Esophagus muscularis mucosa (tissue), 3 donors: ENCODE measurements at regions not wholly inside any gene's neighbourhood (a gene's known extent, or its start where the extent isn't known, plus 50 kb on each side); places are given as distances from the start of the nearest gene placed in this dataset.

ENCODE experiments used
- CTCF ChIP-seq, 3 experiments: fragments of 200-600 bp in 2 of 3; fragments of 450-650 bp in 1 of 3; sonication (generic) in 2 of 3; IDR thresholded peaks; one replicate each; pipeline ENCODE4 v1.5.1; 2017 to 2019; ENCODE audit warnings: antibody characterized with exemption in 3 of 3, mild to moderate bottlenecking in 2 of 3, moderate library complexity in 1 of 3
- POLR2AphosphoS5 ChIP-seq, 2 donors: sonication (generic); formaldehyde crosslinking; IDR thresholded peaks; one replicate each; pipeline ENCODE4 v1.6.1; 2017; ENCODE audit warnings: antibody characterized with exemption in 2 of 2

GRCh38 chr3:163018664-163019063 lies 1522.1 kb downstream of the OTOL1 start:
- no peak for TF ChIP-seq CTCF (IDR thresholded peaks at IDR 0.05)
- no peak for TF ChIP-seq POLR2AphosphoS5 (IDR thresholded peaks at IDR 0.05)
